Caco-2 (cell line): ENCODE measurements at regions not wholly inside any gene's neighbourhood (a gene's known extent, or its start where the extent isn't known, plus 50 kb on each side); places are given as distances from the start of the nearest gene placed in this dataset.

Experiments used
- BruUV-seq: library from RNA; stranded (reverse); fragments of 400-500 nt; replicated peaks from 2 replicates; lab custom pipeline; 2021; lab: Mats Ljungman, UMichigan
- CTCF ChIA-PET: fragments of 300-600 bp; sonication (Branson Sonifier 250); formaldehyde crosslinking; loops from one replicate; lab custom pipeline; 2022; ENCODE audit warnings: antibody characterized with exemption; lab: Charles Lee
- POLR2A ChIA-PET: fragments of 300-600 bp; sonication (Branson Sonifier 250); formaldehyde crosslinking; loops from one replicate; lab custom pipeline; 2022; ENCODE audit warnings: antibody characterized with exemption; lab: Charles Lee
- DNase-seq, 2 experiments: peaks; one replicate each; pipeline versions ENCODE4 v3.0.0 to v3.0.0-alpha.2; 2020 to 2022
- H3K27me3 ChIP-seq: replicated peaks from 2 replicates; pipeline ENCODE4 v1.6.0; 2011; ENCODE audit warnings: low read length; ENCODE audit not compliant: control insufficient read depth, insufficient read depth
- H3K36me3 ChIP-seq: 2 replicates; pipeline ENCODE4 v1.5.1; 2011; ENCODE audit warnings: low read length; ENCODE audit not compliant: control insufficient read depth, insufficient read depth
- H3K4me1 ChIP-seq: fragments of 250-450 bp; sonication (Bioruptor Pico); 2 replicates; pipeline ENCODE4 v1.5.1; 2020; ENCODE audit warnings: mild to moderate bottlenecking
- H3K4me3 ChIP-seq: 2 replicates; pipeline ENCODE4 v1.5.1; 2011; ENCODE audit warnings: low read depth, mild to moderate bottlenecking, control low read depth, low read length
- H3K9me3 ChIP-seq: fragments of 250-450 bp; sonication (Bioruptor Pico); 2 replicates; pipeline ENCODE4 v1.5.1; 2020; ENCODE audit warnings: mild to moderate bottlenecking, moderate library complexity
- H3K27ac Mint-ChIP-seq: one replicate; pipeline ENCODE4 v1.8.0; 2022; ENCODE audit warnings: mixed read lengths; ENCODE audit not compliant: unreplicated experiment
- H3K27me3 Mint-ChIP-seq: one replicate; pipeline ENCODE4 v1.8.0; 2022; ENCODE audit warnings: mixed read lengths; ENCODE audit not compliant: insufficient read depth, unreplicated experiment
- H3K36me3 Mint-ChIP-seq: one replicate; pipeline ENCODE4 v1.8.0; 2022; ENCODE audit warnings: mild to moderate bottlenecking, mixed read lengths; ENCODE audit not compliant: insufficient read depth, unreplicated experiment
- H3K4me1 Mint-ChIP-seq: one replicate; pipeline ENCODE4 v1.8.0; 2022; ENCODE audit warnings: low read depth, mixed read lengths; ENCODE audit not compliant: unreplicated experiment
- H3K4me3 Mint-ChIP-seq: one replicate; pipeline ENCODE4 v1.8.0; 2022; ENCODE audit warnings: mild to moderate bottlenecking, moderate library complexity, mixed read lengths; ENCODE audit not compliant: unreplicated experiment
- H3K9me3 Mint-ChIP-seq: one replicate; pipeline ENCODE4 v1.8.0; 2022; ENCODE audit warnings: mixed read lengths; ENCODE audit not compliant: unreplicated experiment
- CTCF ChIP-seq, 2 experiments: fragments of 200-600 bp in 1 of 2; IDR thresholded peaks; 1 replicate in 1 of 2; 2 replicates in 1 of 2; pipeline versions ENCODE4 v1.5.1 to v1.8.0; 2011 to 2022; ENCODE audit warnings: antibody characterized with exemption in 1 of 2, control low read depth in 1 of 2, inconsistent platforms in 1 of 2, low read depth in 1 of 2, low read length in 1 of 2, mild to moderate bottlenecking in 1 of 2, moderate library complexity in 1 of 2; ENCODE audit not compliant: insufficient read depth in 1 of 2, severe bottlenecking in 1 of 2, unreplicated experiment in 1 of 2
- intact Hi-C: fragments of 100-400 bp; cut with micrococcal nuclease; formaldehyde crosslinking; loops from one replicate; pipeline ENCODE4 v1.10.0; 2022; ENCODE audit not compliant: unreplicated experiment

DNA sequence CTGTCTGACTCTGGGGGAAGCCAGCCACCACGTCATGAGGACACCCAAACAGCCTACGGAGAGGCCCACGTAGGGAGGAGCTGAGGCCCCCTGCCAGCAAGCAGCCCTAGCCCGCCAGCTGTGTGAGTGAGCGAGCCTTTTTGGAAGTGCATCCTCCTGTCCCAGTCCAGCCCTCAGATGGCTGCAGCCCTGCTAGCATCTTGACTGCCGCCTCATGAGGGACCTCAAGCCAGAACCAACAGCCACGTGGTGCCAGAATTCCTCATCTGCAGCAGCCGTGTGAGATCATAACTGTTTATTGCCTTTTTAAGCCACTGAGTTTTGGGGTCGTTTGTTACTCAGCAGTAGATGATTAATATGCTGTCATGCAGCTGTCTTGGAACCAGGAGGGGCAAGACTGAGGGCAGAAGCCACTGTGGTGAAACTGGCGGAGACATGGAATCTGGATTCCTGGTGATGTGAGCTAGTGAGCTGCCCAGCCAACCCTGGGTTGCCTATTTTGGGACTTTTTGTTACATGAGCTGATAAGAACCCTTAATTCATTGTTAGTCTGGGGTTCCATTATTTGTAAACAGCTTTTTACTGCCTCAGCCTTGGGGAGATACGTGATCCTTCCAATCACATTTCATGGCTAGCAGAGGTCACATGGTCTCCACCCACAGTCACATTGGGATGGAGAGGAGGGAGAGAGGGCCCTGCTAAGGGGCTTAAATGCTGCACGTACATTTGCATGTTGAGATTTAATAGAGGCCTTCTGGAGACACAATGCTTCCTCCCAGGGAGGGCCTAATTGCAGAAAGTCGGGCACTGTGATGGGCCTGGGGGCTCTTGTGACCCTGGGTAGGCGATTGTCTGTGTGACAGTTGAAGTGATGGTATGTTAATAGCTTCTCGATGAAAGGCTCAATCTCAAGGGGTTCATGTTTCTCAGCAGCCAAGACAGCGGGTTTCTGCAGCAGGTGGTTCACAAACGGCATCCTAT is 73.8 kb downstream of the RPLP1 start:
- H3K4me3 ChIP-seq = no peak overlapping the region
- Mint-ChIP-seq H3K36me3 (no peaks in the 10 kb centered on the region), H3K27ac (no peak overlapping the region), H3K4me3 (no peak overlapping the region), H3K9me3 (no peaks in the 10 kb centered on the region), H3K27me3 (no peaks in the 10 kb centered on the region), H3K4me1 (no peaks in the 10 kb centered on the region)
- no peak for DNase-seq
- intact Hi-C loops = no loop called here
- no peaks in the 10 kb centered on the region for H3K9me3 ChIP-seq
- ChIA-PET CTCF (no interaction called here), POLR2A (no interaction called here)
- no peaks in the 10 kb centered on the region for H3K36me3 ChIP-seq
- H3K27me3 ChIP-seq = no peaks in the 10 kb centered on the region
- BruUV-seq = no TSS peak
- peaks cover 10% of the 10 kb centered on the region; the same call in 1 of the 2 replicates for H3K4me1 ChIP-seq
- no peak for TF ChIP-seq CTCF (IDR thresholded peaks at IDR 0.05; ENCODE audit: insufficient read depth in 1 of 2, low read depth in 1 of 2, low read length in 1 of 2, severe bottlenecking in 1 of 2, unreplicated experiment in 1 of 2)

GRCh38 chr15:69529141-69529540 is 76.5 kb downstream of the RPLP1 start:
- no TSS peak for BruUV-seq
- DNase-seq = no peak
- Histone ChIP-seq H3K9me3 (no peaks in the 10 kb centered on the region), H3K4me3 (no peak overlapping the region), H3K4me1 (peaks cover 3% of the 10 kb centered on the region; the same call in 1 of the 2 replicates), H3K27me3 (no peaks in the 10 kb centered on the region), H3K36me3 (no peaks in the 10 kb centered on the region)
- Mint-ChIP-seq H3K27me3 (no peaks in the 10 kb centered on the region), H3K9me3 (no peaks in the 10 kb centered on the region), H3K36me3 (no peaks in the 10 kb centered on the region), H3K4me1 (no peaks in the 10 kb centered on the region), H3K4me3 (no peak overlapping the region), H3K27ac (no peak overlapping the region)
- intact Hi-C loops = no loop called here
- CTCF ChIA-PET = no interaction called here
- POLR2A ChIA-PET = no interaction called here
- no peak for TF ChIP-seq CTCF (IDR thresholded peaks at IDR 0.05; ENCODE audit: insufficient read depth in 1 of 2, low read depth in 1 of 2, low read length in 1 of 2, severe bottlenecking in 1 of 2, unreplicated experiment in 1 of 2)

GRCh38 chr15:69529961-69530633 is 77.5 kb downstream of the RPLP1 start:
- H3K36me3 Mint-ChIP-seq = no peaks in the 10 kb centered on the region
- no TSS peak for BruUV-seq
- H3K9me3 Mint-ChIP-seq = no peaks in the 10 kb centered on the region
- H3K9me3 ChIP-seq = no peaks in the 10 kb centered on the region
- no peak overlapping the region for H3K4me3 Mint-ChIP-seq
- no peak for DNase-seq
- ChIA-PET CTCF (no interaction called here), POLR2A (no interaction called here)
- H3K27me3 Mint-ChIP-seq = no peaks in the 10 kb centered on the region
- H3K4me1 ChIP-seq = 0 out of 2 replicates have a peak, but pooled peaks cover 1% of the 10 kb centered on the region
- H3K4me1 Mint-ChIP-seq = no peaks in the 10 kb centered on the region
- H3K27ac Mint-ChIP-seq = no peak overlapping the region
- no peak for TF ChIP-seq CTCF (IDR thresholded peaks at IDR 0.05; ENCODE audit: insufficient read depth in 1 of 2, low read depth in 1 of 2, low read length in 1 of 2, severe bottlenecking in 1 of 2, unreplicated experiment in 1 of 2)
- H3K27me3 ChIP-seq = no peaks in the 10 kb centered on the region
- no peaks in the 10 kb centered on the region for H3K36me3 ChIP-seq
- no peak overlapping the region for H3K4me3 ChIP-seq
- intact Hi-C loops = no loop called here
